ENCODE measurements at regions not wholly inside any gene's neighbourhood (a gene's known extent, or its start where the extent isn't known, plus 50 kb on each side); places are given as distances from the start of the nearest gene placed in this dataset.

DNA sequence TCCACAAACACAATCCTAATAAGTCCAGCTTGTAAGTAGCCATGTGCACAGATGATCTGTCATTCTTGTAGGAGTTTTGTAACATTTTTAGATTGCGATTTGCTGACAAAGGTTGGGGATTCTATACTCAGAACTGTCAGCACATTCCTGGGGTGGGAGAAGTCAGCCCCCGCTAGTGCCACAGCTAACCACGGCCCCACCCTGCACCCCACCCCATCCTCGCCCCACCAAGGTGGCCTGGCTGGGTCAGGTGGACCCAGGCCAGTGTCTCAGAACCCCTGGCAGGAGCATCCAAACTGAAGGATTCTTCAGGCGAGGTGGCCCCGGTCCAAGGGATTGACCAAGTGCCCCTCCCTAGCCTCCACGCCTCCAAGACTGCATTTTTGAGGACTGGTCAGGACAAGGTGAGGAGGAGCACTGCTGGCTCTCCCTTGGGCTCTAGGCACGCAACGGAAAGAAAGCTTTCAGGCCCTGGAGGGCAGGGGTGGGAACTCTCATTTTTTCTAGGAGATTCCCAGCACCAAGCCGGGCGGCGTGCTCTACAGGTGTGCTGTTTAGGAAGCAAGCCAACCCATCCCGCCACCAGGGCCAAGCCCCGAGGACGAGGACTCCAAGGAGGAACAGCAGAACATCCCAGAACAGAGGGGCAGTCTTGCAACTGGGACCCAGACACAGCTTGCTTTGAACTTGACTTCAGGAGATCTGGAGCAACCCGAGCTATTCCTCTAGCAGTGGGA is 172.8 kb downstream of the BCL11B start:
- CTCF ChIA-PET = interaction anchor here (1.5 kb wide), 1 partner anchor 10 kb away, joined by 5 read pairs; no protein-coding TSS in a partner anchor
- DNase-seq (ENCODE audit: extremely low spot score) = no peak
- POLR2A ChIA-PET = no interaction called here
- TF ChIP-seq, protein P1, sequence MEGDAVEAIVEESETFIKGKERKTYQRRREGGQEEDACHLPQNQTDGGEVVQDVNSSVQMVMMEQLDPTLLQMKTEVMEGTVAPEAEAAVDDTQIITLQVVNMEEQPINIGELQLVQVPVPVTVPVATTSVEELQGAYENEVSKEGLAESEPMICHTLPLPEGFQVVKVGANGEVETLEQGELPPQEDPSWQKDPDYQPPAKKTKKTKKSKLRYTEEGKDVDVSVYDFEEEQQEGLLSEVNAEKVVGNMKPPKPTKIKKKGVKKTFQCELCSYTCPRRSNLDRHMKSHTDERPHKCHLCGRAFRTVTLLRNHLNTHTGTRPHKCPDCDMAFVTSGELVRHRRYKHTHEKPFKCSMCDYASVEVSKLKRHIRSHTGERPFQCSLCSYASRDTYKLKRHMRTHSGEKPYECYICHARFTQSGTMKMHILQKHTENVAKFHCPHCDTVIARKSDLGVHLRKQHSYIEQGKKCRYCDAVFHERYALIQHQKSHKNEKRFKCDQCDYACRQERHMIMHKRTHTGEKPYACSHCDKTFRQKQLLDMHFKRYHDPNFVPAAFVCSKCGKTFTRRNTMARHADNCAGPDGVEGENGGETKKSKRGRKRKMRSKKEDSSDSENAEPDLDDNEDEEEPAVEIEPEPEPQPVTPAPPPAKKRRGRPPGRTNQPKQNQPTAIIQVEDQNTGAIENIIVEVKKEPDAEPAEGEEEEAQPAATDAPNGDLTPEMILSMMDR (IDR thresholded peaks at IDR 0.05; ENCODE audit: control extremely low read depth, extremely low read depth, low read depth, missing control alignments) = no peak

DNA sequence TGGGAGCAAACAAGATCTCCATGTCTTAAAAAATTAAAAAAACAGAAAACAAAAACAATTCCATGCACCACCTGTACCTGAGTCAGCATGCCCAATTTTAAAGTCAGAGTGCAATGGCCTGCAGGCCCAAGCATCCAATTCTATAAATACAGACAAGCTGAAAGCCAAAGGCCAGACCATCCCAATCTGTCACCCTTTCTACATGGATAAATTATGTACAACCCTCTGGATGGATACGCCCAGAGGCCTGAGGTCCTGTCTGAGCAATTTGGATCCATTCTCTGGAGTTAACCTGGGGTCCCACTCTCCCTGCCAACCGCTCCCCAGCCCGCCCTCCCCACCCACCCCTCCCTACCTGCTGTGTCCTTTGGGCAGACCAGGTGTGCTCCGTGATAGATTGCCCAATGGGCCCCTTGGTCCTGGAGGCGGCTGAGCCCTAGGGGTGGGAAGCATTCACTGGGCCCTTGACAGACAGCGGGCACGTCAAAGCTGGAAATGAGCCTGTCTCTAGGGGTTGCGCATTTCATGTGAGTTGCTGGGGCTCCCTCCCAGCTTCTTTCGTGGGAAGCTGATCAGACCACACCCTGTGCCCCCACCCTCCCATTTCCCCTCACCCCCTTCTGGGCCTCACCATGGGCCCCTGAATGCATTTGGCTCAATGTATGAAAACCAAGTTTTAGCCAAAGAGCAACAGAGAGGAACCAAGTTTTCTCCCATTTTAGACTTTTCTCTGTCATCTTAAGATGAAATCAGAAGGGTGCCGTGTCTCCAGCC is 171.3 kb downstream of the BCL11B start:
- CTCF ChIA-PET = no interaction called here
- no peak for DNase-seq (ENCODE audit: extremely low spot score)
- POLR2A ChIA-PET = no interaction called here
- TF ChIP-seq, protein P1 (IDR thresholded peaks at IDR 0.05; ENCODE audit: control extremely low read depth, extremely low read depth, low read depth, missing control alignments) = no peak

DNA sequence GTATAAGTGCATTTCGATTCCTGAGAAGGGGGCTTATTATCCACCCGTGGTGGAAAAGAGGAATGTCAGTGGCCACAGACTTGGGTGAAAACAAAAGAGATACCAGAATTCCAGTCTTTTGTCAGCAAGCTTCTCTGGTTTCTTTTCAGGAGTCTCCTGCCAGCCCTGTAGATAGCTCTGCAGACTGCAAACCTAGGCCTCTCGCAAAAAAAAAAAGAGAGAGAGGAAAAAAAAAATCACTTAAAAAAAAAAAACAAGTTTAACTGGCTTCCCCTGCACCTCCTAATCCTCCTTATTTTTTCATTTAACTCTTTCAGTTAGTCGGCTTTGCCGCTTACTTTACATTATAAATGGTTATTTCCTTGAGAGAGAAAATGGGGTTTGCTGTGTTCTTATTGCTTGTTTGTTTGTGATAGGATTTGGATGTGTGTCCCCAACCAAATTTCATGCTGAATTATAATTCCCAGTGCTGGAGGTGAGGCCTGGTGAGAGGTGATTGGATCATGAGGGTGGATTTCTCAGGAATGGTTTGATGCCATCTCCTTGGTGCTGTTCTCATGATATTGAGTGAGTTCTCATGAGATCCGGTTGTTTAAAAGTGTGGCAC is 170.0 kb downstream of the BCL11B start:
- ChIA-PET POLR2A (no interaction called here), CTCF (no interaction called here)
- TF ChIP-seq, protein P1 (IDR thresholded peaks at IDR 0.05; ENCODE audit: control extremely low read depth, extremely low read depth, low read depth, missing control alignments) = no peak
- no peak for DNase-seq (ENCODE audit: extremely low spot score)

DNA sequence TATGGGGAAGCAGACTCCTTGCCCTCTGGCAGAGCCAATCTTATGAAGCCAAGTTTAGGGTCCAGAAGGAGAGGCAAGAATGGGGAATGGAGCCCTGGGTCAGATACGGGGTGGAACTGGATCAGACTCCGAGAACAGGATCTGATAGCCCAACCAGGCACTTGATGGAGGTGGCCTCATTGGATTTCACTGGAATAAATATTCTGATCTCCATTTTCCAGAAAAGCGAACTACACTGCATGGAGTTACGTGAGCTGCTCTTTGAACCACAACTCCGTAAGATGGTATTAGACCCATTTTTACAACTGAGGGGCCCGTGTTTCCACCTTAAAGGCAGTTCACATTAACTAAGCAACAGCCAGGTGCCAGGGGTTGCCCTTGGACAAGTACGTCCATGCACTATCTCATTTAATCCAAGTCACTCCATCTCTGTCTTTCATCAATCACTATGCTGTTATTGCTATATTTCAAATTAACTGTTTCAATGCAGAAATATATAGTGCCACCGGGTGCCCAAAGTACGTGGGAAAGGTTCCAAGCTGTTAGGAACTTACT is 155.2 kb downstream of the BCL11B start:
- ChIA-PET CTCF (no interaction called here), POLR2A (no interaction called here)
- DNase-seq (ENCODE audit: extremely low spot score) = no peak
- TF ChIP-seq, protein P1 (IDR thresholded peaks at IDR 0.05; ENCODE audit: control extremely low read depth, extremely low read depth, low read depth, missing control alignments) = no peak

DNA sequence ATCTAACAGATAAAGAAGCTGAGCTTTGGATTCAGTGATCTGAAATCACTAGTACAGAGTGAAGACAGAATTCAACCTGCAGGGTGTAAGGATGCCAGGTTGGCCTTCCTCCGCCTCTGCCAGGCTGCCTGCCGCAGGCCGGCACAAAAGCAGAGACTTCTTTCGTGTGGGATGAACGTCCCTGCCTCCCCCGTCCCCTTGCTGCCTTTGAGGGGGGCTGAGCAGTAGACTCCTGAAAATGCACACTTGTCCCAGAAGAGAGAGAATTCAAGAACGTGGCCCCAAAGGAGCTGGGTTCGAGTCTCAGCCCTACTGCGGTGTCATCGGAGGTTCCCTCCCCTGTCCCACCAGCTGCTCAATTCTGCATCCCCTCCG is 154.3 kb downstream of the BCL11B start:
- TF ChIP-seq, protein P1 (IDR thresholded peaks at IDR 0.05; ENCODE audit: control extremely low read depth, extremely low read depth, low read depth, missing control alignments) = no peak

DNA sequence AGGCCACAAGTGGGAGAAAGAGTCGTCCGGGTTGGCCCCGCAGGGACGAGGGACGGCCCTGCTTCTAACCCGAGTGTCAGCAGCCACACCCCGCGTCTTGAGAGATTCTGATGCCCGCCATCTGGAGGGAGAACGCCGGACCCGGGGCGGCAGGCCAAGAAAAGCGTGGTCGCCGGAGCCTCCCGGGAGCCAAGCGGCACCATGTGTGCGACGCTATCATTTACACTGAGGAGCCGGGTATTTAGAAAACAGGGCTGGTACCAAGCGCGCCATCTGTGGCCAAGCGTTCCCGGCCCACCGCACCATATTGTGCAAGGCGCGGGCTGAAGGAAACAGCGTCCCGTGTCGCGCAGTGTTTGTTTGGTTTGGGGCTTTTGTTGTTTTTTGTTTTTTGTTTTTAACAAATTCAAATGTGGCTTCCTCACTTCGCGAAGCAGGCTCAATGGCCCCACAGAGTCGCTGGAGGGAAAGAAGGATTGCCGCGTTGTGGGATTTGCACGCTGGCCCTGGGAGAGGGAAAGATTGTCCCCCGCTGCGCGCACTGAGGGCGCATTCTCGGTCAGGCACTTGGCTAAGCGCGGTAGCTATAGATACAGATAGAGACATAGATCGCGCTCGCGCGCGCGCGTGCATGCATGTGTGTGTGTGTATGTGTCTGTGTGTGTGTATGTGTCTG is 153.8 kb downstream of the BCL11B start:
- DNase-seq (ENCODE audit: extremely low spot score) = no peak
- CTCF ChIA-PET = no interaction called here
- TF ChIP-seq, protein P1 (IDR thresholded peaks at IDR 0.05; ENCODE audit: control extremely low read depth, extremely low read depth, low read depth, missing control alignments) = no peak
- POLR2A ChIA-PET = no interaction called here

More for the DNA sequence above, 154.3 kb downstream of the BCL11B start:
- POLR2A ChIA-PET = no interaction called here
- CTCF ChIA-PET = no interaction called here
- DNase-seq (ENCODE audit: extremely low spot score) = no peak
